ENCODE measurements at regions not wholly inside any gene's neighbourhood (a gene's known extent, or its start where the extent isn't known, plus 50 kb on each side); places are given as distances from the start of the nearest gene placed in this dataset.

DNA sequence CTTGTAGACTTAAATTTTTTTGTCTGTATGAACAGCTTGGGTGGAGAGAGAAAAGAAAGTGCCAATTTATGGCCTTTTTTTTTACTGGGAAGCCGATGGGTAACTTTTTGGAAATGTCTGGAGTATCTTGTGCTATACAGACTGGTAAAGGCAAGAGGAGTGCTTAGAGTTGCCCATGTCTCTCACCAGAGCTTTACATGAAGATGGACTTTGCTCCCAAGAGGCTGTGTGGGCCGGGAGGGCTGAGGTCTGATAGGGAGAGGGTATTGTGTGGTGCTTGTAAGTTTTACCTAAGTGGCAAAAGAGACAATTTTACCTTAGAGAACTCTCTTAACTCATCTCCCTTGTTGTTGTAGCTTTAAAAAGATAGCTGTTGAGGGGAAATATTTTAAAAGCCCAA is 203.2 kb downstream of the SEMA6A start:
- DNase-seq = no peak
- H3K4me1 Mint-ChIP-seq = peaks cover 0 to 11% (median 4%) of the 10 kb centered on the region in 3 donors
- H3K27me3 ChIP-seq (ENCODE audit: insufficient read depth, low read length, poor library complexity, severe bottlenecking) = no peaks in the 10 kb centered on the region
- H3K4me1 ChIP-seq (ENCODE audit: insufficient read depth, low read length) = no peaks in the 10 kb centered on the region
- H3K27ac ChIP-seq (ENCODE audit: low read depth, low read length) = no peak overlapping the region
- peaks cover 2 to 20% (median 11%) of the 10 kb centered on the region in 3 donors for H3K36me3 Mint-ChIP-seq
- ChIA-PET CTCF (no interaction called here), POLR2A (no interaction called here)
- H3K9me3 Mint-ChIP-seq = no peaks in the 10 kb centered on the region
- H3K4me3 ChIP-seq (ENCODE audit: low read length) = no peak overlapping the region
- H3K9me3 ChIP-seq (ENCODE audit: low read length) = no peaks in the 10 kb centered on the region
- H3K36me3 ChIP-seq (ENCODE audit: insufficient read depth, low read length) = no peaks in the 10 kb centered on the region
- no peaks in the 10 kb centered on the region for H3K27me3 Mint-ChIP-seq
- H3K4me3 Mint-ChIP-seq = no peak overlapping the region
- no peak overlapping the region for H3K27ac Mint-ChIP-seq

DNA sequence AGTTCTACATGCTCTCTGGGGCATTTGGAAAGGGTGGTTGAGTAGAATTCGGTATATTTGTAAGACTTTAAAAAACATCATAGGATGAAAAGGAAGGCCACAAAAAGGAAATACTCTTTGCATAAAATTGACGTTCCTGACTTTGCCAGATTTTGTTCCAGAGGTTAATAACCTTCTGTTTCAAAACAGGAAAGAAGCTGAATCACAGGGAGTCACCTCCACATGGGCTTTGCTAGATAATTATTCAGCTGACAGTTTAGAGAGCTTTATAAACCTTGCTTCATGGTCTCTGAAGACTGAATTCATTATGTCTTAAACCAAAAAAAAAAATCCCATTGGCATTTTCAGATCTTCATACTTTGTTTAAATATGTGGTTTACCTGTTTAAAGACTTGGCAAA is 203.7 kb downstream of the SEMA6A start:
- H3K27me3 Mint-ChIP-seq = no peaks in the 10 kb centered on the region
- no peaks in the 10 kb centered on the region for H3K9me3 Mint-ChIP-seq
- H3K27me3 ChIP-seq (ENCODE audit: insufficient read depth, low read length, poor library complexity, severe bottlenecking) = no peaks in the 10 kb centered on the region
- H3K27ac Mint-ChIP-seq = no peak overlapping the region
- ChIA-PET POLR2A (no interaction called here), CTCF (no interaction called here)
- H3K4me3 Mint-ChIP-seq = no peak overlapping the region
- H3K27ac ChIP-seq (ENCODE audit: low read depth, low read length) = no peak overlapping the region
- DNase-seq = no peak
- no peaks in the 10 kb centered on the region for H3K36me3 ChIP-seq (ENCODE audit: insufficient read depth, low read length)
- H3K36me3 Mint-ChIP-seq = peaks cover 2 to 16% (median 11%) of the 10 kb centered on the region in 3 donors
- no peak overlapping the region for H3K4me3 ChIP-seq (ENCODE audit: low read length)
- H3K4me1 Mint-ChIP-seq = peaks cover 0 to 11% (median 4%) of the 10 kb centered on the region in 3 donors
- no peaks in the 10 kb centered on the region for H3K4me1 ChIP-seq (ENCODE audit: insufficient read depth, low read length)
- H3K9me3 ChIP-seq (ENCODE audit: low read length) = no peaks in the 10 kb centered on the region

DNA sequence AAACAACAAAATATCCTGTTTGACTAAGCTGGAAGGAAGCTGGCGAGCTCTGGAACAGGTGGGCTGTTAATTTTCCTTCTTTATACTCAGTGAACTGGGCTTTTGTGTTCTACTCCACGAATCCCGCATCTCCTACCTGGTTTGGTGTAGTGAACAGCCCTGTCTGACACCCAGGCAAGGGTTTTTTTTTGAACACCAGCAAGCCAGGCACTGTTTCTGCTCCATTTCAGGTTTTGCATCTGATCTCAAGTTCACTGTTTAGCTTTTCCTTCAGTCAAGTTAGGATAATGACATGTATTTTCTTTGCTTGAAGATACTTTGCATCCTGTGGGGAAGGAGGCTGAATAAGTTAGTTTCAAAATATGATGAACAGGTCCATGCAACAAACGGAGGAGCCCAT is 204.5 kb downstream of the SEMA6A start:
- Histone ChIP-seq H3K27me3 (ENCODE audit: insufficient read depth, low read length, poor library complexity, severe bottlenecking) (no peaks in the 10 kb centered on the region), H3K4me1 (ENCODE audit: insufficient read depth, low read length) (no peaks in the 10 kb centered on the region), H3K4me3 (ENCODE audit: low read length) (no peak overlapping the region), H3K36me3 (ENCODE audit: insufficient read depth, low read length) (no peaks in the 10 kb centered on the region), H3K9me3 (ENCODE audit: low read length) (no peaks in the 10 kb centered on the region), H3K27ac (ENCODE audit: low read depth, low read length) (no peak overlapping the region)
- peaks cover 3 to 18% (median 11%) of the 10 kb centered on the region in 3 donors for H3K36me3 Mint-ChIP-seq
- peaks cover 0 to 11% (median 4%) of the 10 kb centered on the region in 3 donors for H3K4me1 Mint-ChIP-seq
- no peak overlapping the region for H3K4me3 Mint-ChIP-seq
- CTCF ChIA-PET = no interaction called here
- H3K9me3 Mint-ChIP-seq = no peaks in the 10 kb centered on the region
- H3K27me3 Mint-ChIP-seq = no peaks in the 10 kb centered on the region
- H3K27ac Mint-ChIP-seq = no peak overlapping the region
- POLR2A ChIA-PET = no interaction called here
- no peak for DNase-seq

DNA sequence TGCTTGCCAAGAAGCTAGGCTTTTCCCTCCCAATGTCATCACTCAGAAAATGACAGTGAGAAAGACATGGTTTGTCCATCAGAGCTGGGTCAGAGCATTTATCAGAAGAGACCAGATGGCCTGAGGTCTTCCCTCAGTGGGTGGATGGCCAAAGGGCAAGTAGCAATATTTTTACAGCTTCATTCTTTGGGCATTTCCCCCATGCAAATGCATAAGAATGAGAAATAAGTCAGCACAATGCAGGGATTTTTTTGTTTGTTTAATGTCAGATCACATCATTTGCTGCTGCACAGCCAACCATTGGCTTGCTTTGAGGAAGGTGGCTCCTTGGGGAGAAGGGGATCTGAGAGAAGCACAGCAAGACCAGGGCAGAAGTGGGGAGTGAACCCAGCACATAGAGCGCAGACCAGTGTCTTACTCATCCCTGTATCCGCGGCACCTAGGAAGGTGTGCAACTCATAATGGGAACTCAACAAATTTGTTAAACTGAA is 209.6 kb downstream of the SEMA6A start:
- no peaks in the 10 kb centered on the region for H3K9me3 ChIP-seq (ENCODE audit: low read length)
- Mint-ChIP-seq H3K9me3 (peaks cover 0 to 4% (median 0%) of the 10 kb centered on the region in 5 donors), H3K4me1 (peaks cover 0 to under 1% (median 0%) of the 10 kb centered on the region in 3 donors), H3K36me3 (peaks cover 9 to 18% (median 12%) of the 10 kb centered on the region in 3 donors), H3K27me3 (no peaks in the 10 kb centered on the region), H3K4me3 (no peak overlapping the region), H3K27ac (no peak overlapping the region)
- no peaks in the 10 kb centered on the region for H3K4me1 ChIP-seq (ENCODE audit: insufficient read depth, low read length)
- DNase-seq = no peak
- H3K27me3 ChIP-seq (ENCODE audit: insufficient read depth, low read length, poor library complexity, severe bottlenecking) = no peaks in the 10 kb centered on the region
- no peaks in the 10 kb centered on the region for H3K36me3 ChIP-seq (ENCODE audit: insufficient read depth, low read length)
- POLR2A ChIA-PET = no interaction called here
- H3K4me3 ChIP-seq (ENCODE audit: low read length) = no peak overlapping the region
- H3K27ac ChIP-seq (ENCODE audit: low read depth, low read length) = no peak overlapping the region
- CTCF ChIA-PET = no interaction called here

DNA sequence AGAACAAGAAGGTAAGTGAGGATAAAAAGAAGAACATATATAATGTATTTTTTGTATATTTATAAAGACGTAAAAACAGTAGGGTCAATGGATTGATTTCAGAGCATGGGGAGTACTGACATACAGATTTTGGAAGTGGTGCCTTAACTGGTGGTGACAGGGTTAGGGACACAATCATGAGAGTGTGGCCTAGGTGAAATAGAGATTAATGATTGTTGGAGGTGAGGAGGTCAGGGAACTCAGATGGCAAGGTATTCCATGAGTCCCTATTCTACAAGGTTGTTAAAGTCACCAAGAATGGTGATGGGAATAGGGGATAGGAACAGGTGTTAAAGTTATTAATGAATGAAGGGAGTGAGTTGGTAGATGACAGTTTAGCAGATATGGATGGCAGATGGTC is 210.8 kb downstream of the SEMA6A start:
- DNase-seq = no peak
- Mint-ChIP-seq H3K9me3 (peaks cover 0 to 4% (median 0%) of the 10 kb centered on the region in 5 donors), H3K4me1 (peaks cover 4 to 6% (median 6%) of the 10 kb centered on the region in 3 donors), H3K4me3 (no peak overlapping the region), H3K27me3 (no peaks in the 10 kb centered on the region), H3K27ac (no peak overlapping the region), H3K36me3 (peaks cover 14 to 26% (median 15%) of the 10 kb centered on the region in 3 donors)
- Histone ChIP-seq H3K27me3 (ENCODE audit: insufficient read depth, low read length, poor library complexity, severe bottlenecking) (no peaks in the 10 kb centered on the region), H3K4me1 (ENCODE audit: insufficient read depth, low read length) (no peaks in the 10 kb centered on the region), H3K4me3 (ENCODE audit: low read length) (no peak overlapping the region), H3K27ac (ENCODE audit: low read depth, low read length) (no peak overlapping the region), H3K36me3 (ENCODE audit: insufficient read depth, low read length) (no peaks in the 10 kb centered on the region), H3K9me3 (ENCODE audit: low read length) (no peaks in the 10 kb centered on the region)
- POLR2A ChIA-PET = no interaction called here
- CTCF ChIA-PET = no interaction called here

DNA sequence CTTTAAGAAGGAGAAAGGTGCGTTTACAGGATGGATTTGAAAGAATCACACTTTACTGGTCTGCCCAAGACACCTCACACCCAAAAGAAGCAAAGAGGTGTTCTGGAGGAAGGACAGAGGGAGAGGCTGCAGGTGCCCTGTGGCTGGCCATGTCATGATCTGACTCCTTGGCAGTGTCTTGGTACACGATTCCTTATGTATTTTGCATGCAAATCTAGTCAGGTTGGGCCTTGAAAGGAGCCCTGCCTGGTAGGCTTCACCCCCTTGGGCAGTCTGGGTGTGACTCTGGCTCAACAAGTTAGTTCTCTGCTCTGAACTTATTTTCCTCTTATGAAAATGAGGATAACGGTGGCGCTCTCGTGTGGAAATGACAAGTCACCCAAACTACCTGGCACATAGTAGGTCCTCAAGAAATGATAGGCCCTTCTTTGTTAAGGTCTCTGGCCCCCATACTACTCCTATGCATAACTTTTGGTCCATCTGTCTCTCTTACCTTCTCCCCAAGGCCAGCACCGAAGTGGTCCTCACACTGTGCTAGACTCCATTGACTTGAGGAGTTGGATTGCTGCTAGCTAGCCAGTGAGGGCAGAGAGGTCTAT is 212.5 kb downstream of the SEMA6A start:
- Histone ChIP-seq H3K4me1 (ENCODE audit: insufficient read depth, low read length) (no peaks in the 10 kb centered on the region), H3K9me3 (ENCODE audit: low read length) (no peaks in the 10 kb centered on the region), H3K27ac (ENCODE audit: low read depth, low read length) (no peak overlapping the region), H3K36me3 (ENCODE audit: insufficient read depth, low read length) (no peaks in the 10 kb centered on the region), H3K4me3 (ENCODE audit: low read length) (no peak overlapping the region), H3K27me3 (ENCODE audit: insufficient read depth, low read length, poor library complexity, severe bottlenecking) (no peaks in the 10 kb centered on the region)
- H3K27ac Mint-ChIP-seq = peak overlapping the region in 1 of 8 donors; percentile 59
- H3K36me3 Mint-ChIP-seq = peaks cover 15 to 36% (median 16%) of the 10 kb centered on the region in 3 donors
- H3K9me3 Mint-ChIP-seq = peaks cover 0 to 4% (median 0%) of the 10 kb centered on the region in 5 donors
- DNase-seq = no peak
- H3K4me1 Mint-ChIP-seq = peaks cover 9 to 13% (median 12%) of the 10 kb centered on the region in 3 donors
- no peak overlapping the region for H3K4me3 Mint-ChIP-seq
- POLR2A ChIA-PET = no interaction called here
- H3K27me3 Mint-ChIP-seq = no peaks in the 10 kb centered on the region
- CTCF ChIA-PET = no interaction called here

DNA sequence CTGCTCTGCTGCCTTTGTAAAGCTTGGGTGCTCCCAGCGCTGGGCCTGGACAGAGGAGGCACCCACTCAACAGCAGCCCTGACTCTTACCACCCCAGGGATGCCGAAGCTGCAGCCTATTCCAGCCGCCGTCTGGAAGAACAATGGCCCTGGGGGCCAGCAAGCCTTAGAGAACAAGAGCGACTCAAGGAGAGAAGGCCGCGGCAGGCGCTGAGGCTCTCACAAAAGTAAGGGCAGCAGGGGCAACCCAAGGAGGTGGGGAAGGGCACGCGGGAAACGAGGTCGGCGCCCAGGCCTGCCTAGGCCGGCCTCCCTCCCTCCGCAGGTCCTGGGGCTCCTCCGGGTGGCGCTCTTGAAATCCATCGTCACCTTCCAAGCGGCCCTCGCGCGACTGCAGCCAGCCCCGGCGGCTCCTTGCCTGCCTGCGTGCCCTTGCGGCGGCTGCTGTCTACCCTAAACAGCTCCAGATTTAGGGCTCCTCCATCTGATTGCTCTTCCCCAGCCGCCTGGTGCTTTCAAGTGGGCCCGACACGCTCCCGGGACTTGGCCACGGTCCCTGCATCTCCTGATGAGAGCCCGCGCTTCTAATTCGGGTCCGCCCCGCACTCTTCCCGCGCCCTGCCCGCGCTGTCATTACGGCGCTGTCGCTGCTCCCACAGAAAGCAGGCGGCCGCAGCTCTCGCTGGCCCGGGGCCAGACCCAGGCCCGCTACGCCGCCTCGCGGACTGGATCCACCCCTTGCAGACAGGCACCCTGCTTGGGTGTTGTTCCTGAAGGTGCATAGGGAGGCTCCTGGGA is 213.3 kb downstream of the SEMA6A start:
- Mint-ChIP-seq H3K36me3 (peaks cover 15 to 41% (median 18%) of the 10 kb centered on the region in 3 donors), H3K27ac (no peak overlapping the region), H3K9me3 (peaks cover 0 to 4% (median 0%) of the 10 kb centered on the region in 5 donors), H3K4me1 (peaks cover 9 to 13% (median 12%) of the 10 kb centered on the region in 3 donors), H3K27me3 (no peaks in the 10 kb centered on the region), H3K4me3 (no peak overlapping the region)
- POLR2A ChIA-PET = no interaction called here
- Histone ChIP-seq H3K9me3 (ENCODE audit: low read length) (no peaks in the 10 kb centered on the region), H3K27me3 (ENCODE audit: insufficient read depth, low read length, poor library complexity, severe bottlenecking) (no peaks in the 10 kb centered on the region), H3K27ac (ENCODE audit: low read depth, low read length) (no peak overlapping the region), H3K4me1 (ENCODE audit: insufficient read depth, low read length) (no peaks in the 10 kb centered on the region), H3K36me3 (ENCODE audit: insufficient read depth, low read length) (no peaks in the 10 kb centered on the region), H3K4me3 (ENCODE audit: low read length) (no peak overlapping the region)
- CTCF ChIA-PET = no interaction called here
- no peak for DNase-seq

DNA sequence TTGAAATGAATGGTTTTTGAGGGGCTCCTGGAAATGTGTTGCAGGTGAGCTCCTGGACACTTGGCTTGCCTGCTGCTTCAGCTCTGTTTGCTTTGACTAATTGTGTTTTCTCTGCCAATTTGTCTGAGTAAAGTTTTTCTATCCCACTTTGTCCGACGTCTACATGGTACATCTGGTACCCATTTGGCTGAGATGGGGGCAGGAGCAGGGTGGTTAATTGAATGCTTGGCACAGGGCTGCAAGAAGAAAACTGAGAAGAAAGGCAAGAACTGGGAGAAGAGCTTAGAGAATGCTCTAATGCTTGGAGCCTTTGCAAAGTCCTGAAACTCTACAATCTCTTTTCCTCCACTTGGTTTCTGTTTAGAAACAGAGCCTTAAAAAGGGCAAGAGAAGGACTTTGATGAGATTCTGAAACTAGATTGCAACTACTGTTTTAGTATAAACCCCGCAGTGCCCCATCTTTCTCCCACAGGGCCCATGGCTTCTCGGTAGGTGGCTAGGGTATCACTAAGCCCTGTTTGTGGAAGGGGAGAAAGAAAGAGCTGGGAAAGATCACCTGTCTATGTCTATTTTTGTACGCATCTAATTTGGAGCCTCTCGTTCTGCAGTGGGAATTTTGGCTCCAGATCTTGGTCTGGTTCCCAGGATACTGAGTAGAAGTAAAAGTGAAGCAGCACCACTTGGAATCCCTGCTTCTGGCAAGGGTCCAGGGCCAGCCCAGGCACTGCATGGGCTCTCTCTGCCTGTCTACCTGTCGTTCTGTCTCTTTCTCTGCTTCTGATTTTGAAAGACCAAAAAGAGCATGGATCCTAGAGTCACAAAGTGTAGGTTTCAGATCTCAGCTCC is 214.4 kb downstream of the SEMA6A start:
- POLR2A ChIA-PET = no interaction called here
- peaks cover 0 to 10% (median 1%) of the 10 kb centered on the region in 5 donors for H3K9me3 Mint-ChIP-seq

More for the DNA sequence above, 214.4 kb downstream of the SEMA6A start:
- Mint-ChIP-seq H3K27me3 (no peaks in the 10 kb centered on the region), H3K4me3 (no peak overlapping the region), H3K36me3 (peaks cover 12 to 50% (median 21%) of the 10 kb centered on the region in 3 donors), H3K4me1 (peaks cover 9 to 13% (median 12%) of the 10 kb centered on the region in 3 donors), H3K27ac (peak overlapping the region in 1 of 8 donors; percentile 91)
- Histone ChIP-seq H3K36me3 (ENCODE audit: insufficient read depth, low read length) (no peaks in the 10 kb centered on the region), H3K27ac (ENCODE audit: low read depth, low read length) (no peak overlapping the region), H3K27me3 (ENCODE audit: insufficient read depth, low read length, poor library complexity, severe bottlenecking) (no peaks in the 10 kb centered on the region), H3K9me3 (ENCODE audit: low read length) (no peaks in the 10 kb centered on the region), H3K4me3 (ENCODE audit: low read length) (no peak overlapping the region), H3K4me1 (ENCODE audit: insufficient read depth, low read length) (no peaks in the 10 kb centered on the region)
- DNase-seq = no peak
- CTCF ChIA-PET = no interaction called here
